Mononuclear cell (primary cell): ENCODE measurements at regions not wholly inside any gene's neighbourhood (a gene's known extent, or its start where the extent isn't known, plus 50 kb on each side); places are given as distances from the start of the nearest gene placed in this dataset.

Experiments used
- H3K27me3 ChIP-seq: 2 replicates; pipeline ENCODE4 v1.6.0; 2011; ENCODE audit warnings: low read length, control low read depth; ENCODE audit not compliant: insufficient read depth
- H3K4me1 ChIP-seq: 2 replicates; pipeline ENCODE4 v1.5.1; 2011; ENCODE audit warnings: mild to moderate bottlenecking, low read length, control low read depth; ENCODE audit not compliant: insufficient read depth
- H3K4me3 ChIP-seq: 2 replicates; pipeline ENCODE4 v1.5.1; 2011; ENCODE audit warnings: mild to moderate bottlenecking, low read length, moderate library complexity
- H3K9me3 ChIP-seq: 2 replicates; pipeline ENCODE4 v1.5.1; 2011; ENCODE audit warnings: low read depth, mild to moderate bottlenecking, control low read depth, low read length

- no peaks in the 10 kb centered on the region for H3K9me3 ChIP-seq
- H3K4me1 ChIP-seq: no peaks in the 10 kb centered on the region
- H3K27me3 ChIP-seq: no peaks in the 10 kb centered on the region
- H3K4me3 ChIP-seq: no peak overlapping the region
These were observed 337.5 kb upstream of the USP24 start for GRCh38 chr1:55552636-55553035.

- Histone ChIP-seq H3K27me3 (no peaks in the 10 kb centered on the region), H3K4me3 (no peak overlapping the region), H3K9me3 (no peaks in the 10 kb centered on the region), H3K4me1 (no peaks in the 10 kb centered on the region)
These were observed 332.2 kb upstream of the USP24 start for GRCh38 chr1:55547405-55547804.

- H3K4me1 ChIP-seq: no peaks in the 10 kb centered on the region
- no peaks in the 10 kb centered on the region for H3K9me3 ChIP-seq
- H3K27me3 ChIP-seq: no peaks in the 10 kb centered on the region
- H3K4me3 ChIP-seq: no peak overlapping the region
These were observed 331.4 kb upstream of the USP24 start for GRCh38 chr1:55546553-55546952.

GRCh38 chr1:55544826-55545225, 329.7 kb upstream of the USP24 start:
- Histone ChIP-seq H3K9me3 (no peaks in the 10 kb centered on the region), H3K4me3 (no peak overlapping the region), H3K4me1 (no peaks in the 10 kb centered on the region), H3K27me3 (no peaks in the 10 kb centered on the region)

GRCh38 chr1:55542901-55543504, 327.8 kb upstream of the USP24 start:
- Histone ChIP-seq H3K4me1 (no peaks in the 10 kb centered on the region), H3K9me3 (no peaks in the 10 kb centered on the region), H3K27me3 (no peaks in the 10 kb centered on the region), H3K4me3 (no peak overlapping the region)

GRCh38 chr1:55541296-55541695, 326.1 kb upstream of the USP24 start:
- Histone ChIP-seq H3K4me1 (no peaks in the 10 kb centered on the region), H3K27me3 (no peaks in the 10 kb centered on the region), H3K4me3 (no peak overlapping the region), H3K9me3 (no peaks in the 10 kb centered on the region)

- H3K9me3 ChIP-seq: no peaks in the 10 kb centered on the region
- H3K27me3 ChIP-seq: no peaks in the 10 kb centered on the region
These were observed 324.7 kb upstream of the USP24 start for GRCh38 chr1:55539652-55540512.

GRCh38 chr1:55538428-55538827, 323.3 kb upstream of the USP24 start:
- H3K4me3 ChIP-seq: no peak overlapping the region
- no peaks in the 10 kb centered on the region for H3K9me3 ChIP-seq
- no peaks in the 10 kb centered on the region for H3K27me3 ChIP-seq
- H3K4me1 ChIP-seq: no peaks in the 10 kb centered on the region

More at GRCh38 chr1:55539652-55540512, 324.7 kb upstream of the USP24 start:
- Histone ChIP-seq H3K4me1 (no peaks in the 10 kb centered on the region), H3K4me3 (no peak overlapping the region)

GRCh38 chr1:55536545-55536865, 321.3 kb upstream of the USP24 start:
- Histone ChIP-seq H3K4me3 (no peak overlapping the region), H3K9me3 (no peaks in the 10 kb centered on the region), H3K27me3 (no peaks in the 10 kb centered on the region), H3K4me1 (no peaks in the 10 kb centered on the region)

- H3K4me1 ChIP-seq: no peaks in the 10 kb centered on the region
- no peak overlapping the region for H3K4me3 ChIP-seq
- no peaks in the 10 kb centered on the region for H3K27me3 ChIP-seq
- H3K9me3 ChIP-seq: no peaks in the 10 kb centered on the region
These were observed 320.8 kb upstream of the USP24 start for GRCh38 chr1:55535724-55536544.

GRCh38 chr1:55534565-55535121, 319.5 kb upstream of the USP24 start:
- Histone ChIP-seq H3K4me3 (no peak overlapping the region), H3K27me3 (no peaks in the 10 kb centered on the region), H3K9me3 (no peaks in the 10 kb centered on the region), H3K4me1 (no peaks in the 10 kb centered on the region)

GRCh38 chr1:55531644-55532043, 316.5 kb upstream of the USP24 start:
- no peak overlapping the region for H3K4me3 ChIP-seq
- no peaks in the 10 kb centered on the region for H3K9me3 ChIP-seq
- no peaks in the 10 kb centered on the region for H3K27me3 ChIP-seq
- H3K4me1 ChIP-seq: no peaks in the 10 kb centered on the region

- Histone ChIP-seq H3K9me3 (no peaks in the 10 kb centered on the region), H3K4me1 (no peaks in the 10 kb centered on the region)
These were observed 315.8 kb upstream of the USP24 start for GRCh38 chr1:55530749-55531478.

GRCh38 chr1:55529017-55529416, 313.9 kb upstream of the USP24 start:
- Histone ChIP-seq H3K4me3 (no peak overlapping the region), H3K4me1 (no peaks in the 10 kb centered on the region), H3K27me3 (no peaks in the 10 kb centered on the region), H3K9me3 (no peaks in the 10 kb centered on the region)

More at GRCh38 chr1:55530749-55531478, 315.8 kb upstream of the USP24 start:
- no peaks in the 10 kb centered on the region for H3K27me3 ChIP-seq
- no peak overlapping the region for H3K4me3 ChIP-seq
